A673 (cell line): ENCODE measurements at regions not wholly inside any gene's neighbourhood (a gene's known extent, or its start where the extent isn't known, plus 50 kb on each side); places are given as distances from the start of the nearest gene placed in this dataset.

Experiments used
- BruUV-seq: library from RNA; stranded (reverse); fragments of 400-500 nt; replicated peaks from 2 replicates; lab custom pipeline; 2021; lab: Mats Ljungman, UMichigan
- CTCF ChIA-PET: fragments of 300-600 bp; sonication (Branson Sonifier 250); formaldehyde crosslinking; loops from one replicate; lab custom pipeline; 2022; ENCODE audit warnings: antibody characterized with exemption; lab: Charles Lee
- POLR2A ChIA-PET: fragments of 300-600 bp; sonication (Branson Sonifier 250); formaldehyde crosslinking; loops from one replicate; lab custom pipeline; 2022; ENCODE audit warnings: antibody characterized with exemption; ENCODE audit not compliant: low non-redundant PET; lab: Charles Lee
- DNase-seq: peaks from one replicate; pipeline ENCODE4 v3.0.0-alpha.2; 2015; ENCODE audit warnings: low spot score
- H3K27ac ChIP-seq: fragments of 200-600 bp; sonication (generic); 2 replicates; pipeline ENCODE4 v1.5.1; 2016; ENCODE audit warnings: mixed run types, low read depth, mild to moderate bottlenecking, mixed read lengths, antibody characterized with exemption, low read length; ENCODE audit not compliant: poor library complexity, severe bottlenecking
- H3K27me3 ChIP-seq: fragments of 200-600 bp; sonication (generic); replicated peaks from 2 replicates; pipeline ENCODE4 v1.6.1; 2017; ENCODE audit warnings: mixed run types, low read depth, mild to moderate bottlenecking, mixed read lengths, antibody characterized with exemption, low read length; ENCODE audit not compliant: insufficient read depth, poor library complexity
- H3K36me3 ChIP-seq: fragments of 200-600 bp; sonication (generic); 2 replicates; pipeline ENCODE4 v1.6.1; 2016; ENCODE audit warnings: mixed run types, mild to moderate bottlenecking, mixed read lengths, antibody characterized with exemption, low read length; ENCODE audit not compliant: insufficient read depth, poor library complexity, severe bottlenecking
- H3K4me1 ChIP-seq: fragments of 200-600 bp; sonication (generic); 2 replicates; pipeline ENCODE4 v1.6.1; 2017; ENCODE audit warnings: mixed run types, mild to moderate bottlenecking, mixed read lengths, antibody characterized with exemption, low read length; ENCODE audit not compliant: insufficient read depth, poor library complexity, severe bottlenecking
- H3K4me3 ChIP-seq: fragments of 200-600 bp; sonication (generic); 2 replicates; pipeline ENCODE4 v1.5.1; 2016; ENCODE audit warnings: low read depth, mixed run types, mild to moderate bottlenecking, mixed read lengths, low read length; ENCODE audit not compliant: poor library complexity, severe bottlenecking
- H3K9me3 ChIP-seq: fragments of 200-600 bp; sonication (generic); 2 replicates; pipeline ENCODE4 v1.6.1; 2016; ENCODE audit warnings: mixed run types, low read depth, mild to moderate bottlenecking, mixed read lengths, antibody characterized with exemption, low read length; ENCODE audit not compliant: poor library complexity, severe bottlenecking
- CTCF ChIP-seq: fragments of 300-800, 200-600 bp; sonication (generic); conservative IDR thresholded peaks from 2 replicates; pipeline ENCODE4 v1.5.1; 2017; ENCODE audit warnings: low read depth, mild to moderate bottlenecking, antibody characterized with exemption, low read length, moderate library complexity, mixed read lengths
- EZH2 ChIP-seq: fragments of 200-600 bp; sonication (generic); IDR thresholded peaks from 2 replicates; pipeline ENCODE4 v1.6.1; 2017; ENCODE audit warnings: borderline replicate concordance, low read depth, mild to moderate bottlenecking, mixed read lengths, antibody characterized with exemption, low read length; ENCODE audit not compliant: poor library complexity, severe bottlenecking
- intact Hi-C: fragments of 100-400 bp; cut with micrococcal nuclease; formaldehyde crosslinking; loops from one replicate; pipeline ENCODE4 v1.10.0; 2022; ENCODE audit not compliant: unreplicated experiment

GRCh38 chr5:27437594-27438200 is 399.3 kb upstream of the CDH9 start:
- Histone ChIP-seq H3K4me3 (no peak overlapping the region), H3K36me3 (no peaks in the 10 kb centered on the region), H3K4me1 (no peaks in the 10 kb centered on the region), H3K9me3 (no peaks in the 10 kb centered on the region), H3K27ac (no peak overlapping the region), H3K27me3 (no peaks in the 10 kb centered on the region)
- TF ChIP-seq EZH2, result no peak
- no peak for TF ChIP-seq CTCF
- no peak for DNase-seq
- CTCF ChIA-PET, result no interaction called here
- intact Hi-C loops, result no loop called here
- no TSS peak for BruUV-seq
- POLR2A ChIA-PET, result no interaction called here

GRCh38 chr5:27434335-27434734 is 395.9 kb upstream of the CDH9 start:
- Histone ChIP-seq H3K4me1 (no peaks in the 10 kb centered on the region), H3K4me3 (no peak overlapping the region), H3K36me3 (no peaks in the 10 kb centered on the region), H3K27me3 (no peaks in the 10 kb centered on the region), H3K9me3 (no peaks in the 10 kb centered on the region), H3K27ac (no peak overlapping the region)
- no TSS peak for BruUV-seq
- TF ChIP-seq EZH2 (no peak), CTCF (no peak)
- DNase-seq, result no peak
- ChIA-PET CTCF (no interaction called here), POLR2A (no interaction called here)
- intact Hi-C loops, result no loop called here

- DNase-seq, result no peak
- H3K27ac ChIP-seq, result no peak overlapping the region
- ChIA-PET CTCF (no interaction called here), POLR2A (no interaction called here)
- no peaks in the 10 kb centered on the region for H3K27me3 ChIP-seq
- no peaks in the 10 kb centered on the region for H3K9me3 ChIP-seq
- TF ChIP-seq CTCF, result no peak
- no peak for TF ChIP-seq EZH2
- BruUV-seq, result no TSS peak
- H3K4me3 ChIP-seq, result no peak overlapping the region
- H3K4me1 ChIP-seq, result no peaks in the 10 kb centered on the region
- intact Hi-C loops, result no loop called here
- H3K36me3 ChIP-seq, result no peaks in the 10 kb centered on the region
Measured at GRCh38 chr5:27414099-27414498, 375.7 kb upstream of the CDH9 start.
